HG03354 (cell line): ENCODE measurements at regions not wholly inside any gene's neighbourhood (a gene's known extent, or its start where the extent isn't known, plus 50 kb on each side); places are given as distances from the start of the nearest gene placed in this dataset.

ENCODE experiments used
- ATAC-seq: cut with Tn5 transposase; IDR thresholded peaks from one replicate; pipeline ENCODE4 v1.9.1; 2021; ENCODE audit warnings: mild to moderate bottlenecking; ENCODE audit not compliant: unreplicated experiment, poor library complexity, severe bottlenecking

DNA sequence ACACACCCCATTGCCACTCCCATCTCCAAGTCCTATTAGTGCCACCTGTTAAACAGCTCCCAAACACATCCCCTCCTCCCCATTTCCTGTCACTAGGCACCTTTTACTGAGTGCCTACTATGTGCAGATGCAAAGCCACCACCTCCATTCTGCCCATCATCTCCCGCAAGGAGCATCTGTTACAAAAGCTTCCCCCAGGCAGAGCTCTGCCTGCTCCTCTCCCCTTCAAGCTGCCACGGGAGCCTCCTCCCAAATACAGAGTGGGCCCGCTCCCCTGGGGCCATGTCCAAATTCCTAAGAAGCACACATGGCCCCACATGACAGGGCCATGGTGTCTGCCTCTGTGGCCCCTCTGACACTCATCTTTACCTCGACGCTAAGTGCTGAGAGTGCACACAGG lies 149.7 kb downstream of the OAT start:
- ATAC-seq, result no peak

DNA sequence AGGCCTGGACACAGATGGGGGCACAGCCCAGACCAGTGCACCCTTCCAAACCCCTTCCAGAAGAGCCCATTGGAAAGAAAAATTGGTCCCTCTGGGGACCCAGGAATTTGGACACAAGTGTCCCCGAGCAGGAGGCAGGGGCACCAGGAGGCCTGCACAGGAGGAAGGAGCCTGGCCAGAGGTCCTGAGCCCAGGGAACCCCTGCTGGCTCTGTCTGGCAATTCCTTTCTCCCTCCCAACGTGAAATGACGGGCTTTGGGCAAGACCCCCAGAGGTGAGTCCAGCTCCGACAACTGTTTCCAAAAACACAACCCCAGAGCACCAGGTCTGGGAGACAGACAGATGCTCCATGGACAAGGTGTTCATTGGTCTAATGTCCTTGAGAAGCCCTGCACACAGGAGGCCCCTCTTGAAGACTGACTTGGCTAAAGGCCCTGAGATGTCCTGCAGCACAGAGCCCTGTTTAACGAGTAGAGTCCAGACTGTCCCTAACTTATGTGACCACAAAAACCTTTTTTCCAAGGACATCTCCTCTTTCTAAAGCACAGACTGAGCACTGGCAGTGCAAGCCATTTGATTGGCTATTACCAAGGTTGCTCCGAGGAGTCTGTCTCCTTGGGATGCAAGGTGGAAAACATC lies 150.7 kb downstream of the OAT start:
- ATAC-seq, result no peak

DNA sequence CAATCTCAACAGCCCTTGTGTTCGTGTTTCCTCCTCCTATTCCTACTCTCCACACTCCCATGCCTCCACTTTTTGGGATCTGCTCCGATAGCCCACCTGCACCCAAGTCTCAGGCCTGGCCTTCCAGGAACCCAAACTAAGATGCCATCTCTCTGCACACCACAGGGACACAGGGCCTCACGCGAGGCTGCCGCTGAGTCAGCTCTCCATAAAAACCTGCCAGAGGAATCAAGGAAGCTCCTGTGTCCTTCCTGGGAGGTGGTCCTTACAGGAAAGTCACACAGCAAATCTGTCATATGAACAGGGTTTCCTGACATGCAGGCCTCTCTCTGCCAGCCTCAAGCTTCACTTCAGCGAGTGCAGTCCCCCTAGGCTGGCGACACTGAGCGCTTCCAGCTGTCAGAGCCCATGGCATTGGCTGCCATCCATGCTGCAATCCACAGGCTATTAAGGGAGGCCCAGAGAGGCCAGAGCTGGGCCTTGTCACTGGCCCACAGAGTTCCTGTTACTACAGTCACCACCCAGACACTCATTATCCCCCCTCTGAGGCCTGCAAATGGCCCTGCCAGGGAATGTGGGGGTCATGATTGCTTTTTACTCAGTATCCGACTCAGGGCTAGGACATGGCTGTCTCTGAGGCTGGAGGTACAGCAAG lies 151.4 kb downstream of the OAT start:
- ATAC-seq, result no peak

DNA sequence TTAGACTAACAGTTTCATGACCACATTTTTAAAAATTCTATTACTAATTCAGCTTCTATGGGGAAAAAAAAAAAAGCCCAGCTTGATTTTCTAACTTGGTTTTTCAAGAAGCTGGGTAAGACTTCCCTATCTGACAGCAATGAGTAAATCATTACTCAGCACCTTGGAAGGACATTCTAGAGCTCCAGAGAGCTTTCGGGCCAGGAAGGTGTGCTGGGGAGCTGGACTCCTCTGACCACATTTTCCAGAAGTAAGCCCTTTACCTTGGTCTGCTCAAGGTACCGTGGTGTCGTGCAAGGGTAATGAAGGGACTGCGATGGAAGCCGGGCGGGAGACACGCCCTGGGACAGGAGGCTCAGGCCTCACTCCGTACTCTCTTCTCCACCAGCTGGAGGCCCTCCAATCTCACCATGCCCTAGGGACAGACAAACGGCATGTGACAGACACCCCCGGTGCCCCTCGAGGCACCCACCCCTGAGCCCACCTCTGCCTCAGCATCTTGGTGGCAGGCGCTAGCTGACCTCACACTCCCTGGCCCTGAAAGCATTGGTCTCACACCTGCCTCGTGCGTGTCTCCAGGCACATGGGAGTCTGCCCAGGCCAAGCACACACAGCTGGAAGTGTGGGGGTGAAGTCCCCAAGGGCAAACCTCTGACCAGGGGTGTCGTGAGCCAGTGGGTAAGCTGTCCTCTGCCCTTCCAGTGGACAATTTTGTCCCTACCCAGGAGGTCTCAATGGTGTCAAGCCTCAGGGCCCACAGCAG lies 152.1 kb downstream of the OAT start:
- ATAC-seq, result no peak

DNA sequence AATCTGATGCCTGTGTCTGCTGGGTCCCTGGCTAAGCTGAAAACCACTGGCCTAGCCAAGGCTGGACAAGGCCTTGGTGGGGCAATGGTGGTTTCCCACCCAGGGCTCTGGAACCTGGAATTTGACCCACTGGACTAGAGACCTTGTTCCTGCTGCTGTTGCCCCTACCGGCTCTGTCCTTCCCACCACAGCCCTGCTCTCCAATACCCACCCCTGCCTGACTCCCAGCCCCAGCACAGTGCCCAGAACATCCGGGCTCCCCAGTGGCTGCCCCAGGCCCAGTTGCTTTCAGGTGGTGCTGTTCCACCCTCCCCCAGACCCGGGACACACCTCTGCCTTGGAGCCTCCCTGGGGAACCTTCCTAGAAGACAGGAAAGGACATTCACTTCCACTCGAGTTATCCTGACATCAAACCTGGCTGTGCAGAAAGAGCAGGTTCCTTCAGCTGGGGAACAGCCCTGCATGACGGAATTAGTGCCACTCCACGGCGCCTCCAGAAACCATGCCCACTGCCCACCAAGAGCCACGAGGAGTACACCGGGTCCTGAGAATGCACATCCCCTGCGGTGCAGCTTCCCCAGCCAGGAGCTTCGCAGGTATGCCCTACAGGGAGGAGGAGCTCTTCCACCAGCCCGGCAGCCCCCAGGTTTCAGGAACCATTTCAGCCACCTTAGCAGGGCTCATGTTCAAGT lies 152.8 kb downstream of the OAT start:
- no peak for ATAC-seq

DNA sequence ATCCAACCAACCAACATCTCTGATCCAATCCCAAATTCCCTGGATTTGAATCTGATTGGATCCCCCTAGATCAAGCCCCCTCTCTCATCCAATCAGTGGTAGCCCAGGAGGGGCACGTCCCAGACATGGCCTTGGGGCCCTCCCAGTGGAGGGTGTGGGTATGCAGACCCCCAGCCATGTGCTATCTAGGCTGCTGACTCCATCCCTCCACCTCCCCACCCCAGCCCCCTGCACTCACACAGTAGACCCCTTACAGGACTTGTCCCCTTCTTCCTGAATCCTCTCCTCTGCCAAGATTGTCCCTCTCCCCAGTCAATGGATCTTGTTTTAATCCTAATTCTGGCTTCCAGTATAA lies 153.4 kb downstream of the OAT start:
- ATAC-seq, result no peak

DNA sequence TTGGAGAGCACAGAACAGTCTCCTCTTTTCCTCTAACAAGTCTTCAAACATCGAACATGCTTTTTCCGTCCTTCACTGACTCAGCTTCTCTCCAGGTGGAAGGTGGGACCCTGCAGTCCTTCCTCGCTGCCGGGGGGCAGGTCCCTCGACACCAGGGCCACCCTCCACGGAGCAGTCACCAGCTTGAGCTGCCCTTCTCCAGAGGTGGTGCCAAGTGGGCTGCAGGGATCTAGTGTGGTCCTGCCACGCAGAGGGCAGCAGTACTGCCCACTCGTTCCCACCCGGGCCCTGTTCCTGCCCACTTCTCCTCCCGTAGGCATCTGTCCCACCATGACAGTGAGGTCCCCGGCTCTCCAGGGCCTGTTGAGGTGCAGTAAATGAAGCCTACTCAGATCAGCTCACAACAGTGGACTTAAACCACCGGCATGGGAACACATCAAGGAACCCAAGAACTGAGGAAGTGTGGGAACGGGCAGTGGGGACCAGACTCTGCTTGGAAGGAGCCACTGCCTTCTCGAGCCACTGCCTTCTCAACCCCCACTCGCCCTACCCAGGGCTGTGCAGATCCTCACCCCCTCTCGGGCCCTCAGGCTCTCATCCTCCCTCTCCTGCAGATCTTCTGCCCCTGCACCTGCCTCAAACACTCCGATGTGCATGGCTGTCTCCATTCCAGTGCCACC lies 153.9 kb downstream of the OAT start:
- no peak for ATAC-seq

DNA sequence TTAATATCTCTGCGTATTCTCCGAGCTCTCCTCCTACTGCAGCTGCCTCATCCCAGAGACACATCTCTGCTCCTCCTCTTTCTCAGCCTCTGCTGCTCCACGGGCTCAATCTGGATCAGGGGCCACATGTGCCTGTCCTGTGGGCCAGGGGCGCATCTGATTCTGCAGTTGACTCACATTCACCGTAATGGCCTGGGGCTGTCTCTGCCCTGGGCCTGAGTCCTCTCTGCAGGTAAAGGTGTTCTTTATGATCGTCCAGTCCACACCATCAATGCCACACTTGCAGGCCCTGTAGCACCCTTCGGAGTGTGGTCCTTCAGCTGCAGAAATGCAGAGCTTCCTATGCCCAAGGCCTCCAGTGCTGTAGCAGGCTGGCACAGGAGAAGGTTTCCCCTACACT lies 154.5 kb downstream of the OAT start:
- ATAC-seq, result no peak

DNA sequence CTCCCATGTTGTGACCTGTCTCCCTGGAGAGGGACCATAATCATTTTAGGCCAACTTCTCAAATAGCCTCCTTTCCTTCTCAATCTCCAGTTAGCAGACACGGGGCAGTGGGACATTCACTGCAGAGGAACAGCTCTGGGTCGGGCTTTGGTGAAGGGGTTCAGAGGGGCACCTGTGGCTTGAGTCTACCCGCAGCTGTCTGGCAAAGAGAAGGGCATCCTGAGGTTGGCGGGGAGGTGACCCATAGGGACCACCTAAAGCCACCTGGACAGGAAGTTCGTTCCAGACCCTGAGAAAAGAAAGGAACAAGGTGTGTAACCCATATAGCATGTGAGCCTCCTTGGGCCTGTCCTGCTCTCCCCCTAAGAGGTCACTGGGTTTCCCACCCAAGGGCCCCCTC lies 155.0 kb downstream of the OAT start:
- ATAC-seq, result no peak

DNA sequence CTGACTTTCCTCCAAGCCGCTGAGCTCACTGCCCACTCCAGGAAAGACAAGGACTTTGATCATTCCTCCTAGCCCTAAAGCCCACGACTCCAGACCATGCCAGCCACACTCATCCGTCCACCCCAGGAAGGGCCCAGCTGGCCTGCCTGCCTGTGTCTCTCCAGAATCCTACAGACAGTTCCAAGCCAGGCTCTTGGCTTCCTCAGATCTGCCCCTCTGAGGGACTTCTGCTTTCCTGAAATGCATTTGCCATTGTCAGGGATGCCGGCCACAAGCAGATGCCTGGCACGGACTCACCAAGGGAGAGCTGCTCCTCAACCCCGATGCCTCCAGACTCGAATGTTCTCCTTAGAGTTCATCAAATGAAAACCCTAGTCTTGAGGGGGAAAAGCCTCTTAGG lies 155.8 kb downstream of the OAT start:
- no peak for ATAC-seq

DNA sequence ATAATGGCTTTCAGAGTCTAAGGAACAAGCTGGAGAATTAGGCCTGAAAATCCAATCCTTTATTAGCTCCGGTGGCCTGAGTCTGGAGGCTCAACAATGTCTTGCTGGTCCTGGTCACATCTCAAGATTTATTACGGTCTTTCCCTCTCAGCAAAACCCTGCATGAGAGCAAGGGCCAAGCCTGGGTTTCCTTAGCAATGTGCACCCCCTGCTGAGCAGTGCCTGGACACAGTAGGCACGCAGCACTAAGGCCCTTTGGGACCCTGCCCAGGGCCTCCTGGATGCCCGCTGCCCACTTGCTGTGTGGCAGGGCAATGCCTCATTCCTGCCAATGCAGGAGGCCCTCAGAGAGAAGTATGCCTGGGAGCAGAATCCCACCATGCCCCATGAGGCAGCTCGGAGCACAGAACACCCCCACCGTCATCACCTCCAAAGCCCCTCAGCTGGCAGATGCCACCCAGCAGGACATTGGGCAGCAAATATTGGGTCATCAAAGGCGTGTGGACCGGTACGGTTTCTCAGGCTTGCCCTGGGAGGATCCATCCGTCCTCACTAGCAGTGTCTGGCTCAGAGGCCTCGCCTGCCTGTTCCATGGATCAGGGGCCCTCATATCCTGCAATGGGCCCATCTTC lies 156.4 kb downstream of the OAT start:
- no peak for ATAC-seq

DNA sequence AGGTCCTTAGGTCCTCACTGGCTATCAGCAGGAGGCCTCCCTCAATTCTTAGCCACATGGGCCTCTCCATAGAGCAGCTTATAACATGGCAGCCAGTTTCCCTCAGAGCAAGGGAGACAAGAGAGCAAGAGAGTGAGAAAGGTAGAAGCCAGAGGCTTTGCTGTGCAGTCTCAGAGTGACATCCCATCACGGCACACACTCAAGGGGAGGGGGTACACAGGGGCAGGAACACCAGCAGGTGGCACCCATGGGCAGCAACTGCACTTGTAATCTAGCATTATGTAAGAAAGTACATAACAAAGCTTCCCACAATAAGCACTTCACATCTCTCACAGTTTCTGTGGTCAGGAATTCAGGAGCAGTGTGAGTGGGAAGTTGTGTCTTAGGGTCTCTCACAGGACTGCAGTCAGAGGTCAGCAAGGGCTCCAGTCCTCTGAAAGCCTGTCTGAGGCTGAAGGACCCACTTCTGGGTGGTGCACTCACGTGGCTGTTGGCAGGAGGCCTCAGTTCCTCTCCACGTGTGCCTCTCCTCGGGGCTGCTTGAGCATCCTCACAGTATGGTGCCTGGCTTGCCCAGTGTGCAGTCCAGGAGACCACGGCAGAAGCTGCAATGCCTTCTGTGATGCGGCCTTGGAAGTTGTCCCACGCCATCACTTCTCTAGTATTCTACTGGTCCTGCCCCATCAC lies 159.4 kb downstream of the OAT start:
- ATAC-seq, result no peak

DNA sequence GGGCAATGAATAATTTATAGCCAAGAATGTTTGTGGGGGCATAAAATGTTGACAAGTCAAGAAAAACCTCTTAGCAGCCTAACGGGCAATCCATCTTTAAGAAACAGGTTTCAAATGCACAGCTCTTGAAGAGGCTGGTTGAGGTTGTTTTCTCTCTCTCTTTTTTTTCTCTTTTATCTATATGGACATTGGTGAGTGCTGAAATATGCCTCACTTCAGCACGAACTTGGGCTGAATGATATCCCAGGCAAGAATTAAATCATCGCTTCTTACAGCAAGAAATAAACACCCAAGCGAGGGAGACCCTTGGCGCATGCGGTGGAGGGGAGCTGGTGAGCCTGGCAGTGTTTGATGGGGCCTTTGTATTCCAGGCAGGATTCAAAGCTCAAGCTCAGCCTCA lies 160.9 kb downstream of the OAT start:
- ATAC-seq, result no peak

DNA sequence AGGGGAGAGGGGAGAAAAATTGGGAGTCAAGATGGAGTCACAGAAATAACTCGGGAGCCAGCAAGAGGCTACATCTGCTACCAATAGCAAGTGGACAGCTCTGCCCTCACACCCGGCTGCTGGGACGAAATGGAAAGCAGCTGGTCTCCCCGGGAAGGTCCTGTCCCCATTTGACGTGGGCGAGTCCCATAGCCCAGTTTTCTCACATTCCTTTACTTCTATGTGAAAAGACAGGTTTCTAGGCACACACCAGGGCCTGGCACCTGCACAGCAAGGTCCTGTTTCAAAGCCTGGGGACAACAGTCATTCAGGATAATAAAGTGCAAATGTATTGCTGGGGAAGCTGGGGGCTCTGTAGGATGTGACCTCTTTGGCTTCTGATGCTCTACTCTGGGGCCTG lies 162.6 kb downstream of the OAT start:
- ATAC-seq, result no peak

DNA sequence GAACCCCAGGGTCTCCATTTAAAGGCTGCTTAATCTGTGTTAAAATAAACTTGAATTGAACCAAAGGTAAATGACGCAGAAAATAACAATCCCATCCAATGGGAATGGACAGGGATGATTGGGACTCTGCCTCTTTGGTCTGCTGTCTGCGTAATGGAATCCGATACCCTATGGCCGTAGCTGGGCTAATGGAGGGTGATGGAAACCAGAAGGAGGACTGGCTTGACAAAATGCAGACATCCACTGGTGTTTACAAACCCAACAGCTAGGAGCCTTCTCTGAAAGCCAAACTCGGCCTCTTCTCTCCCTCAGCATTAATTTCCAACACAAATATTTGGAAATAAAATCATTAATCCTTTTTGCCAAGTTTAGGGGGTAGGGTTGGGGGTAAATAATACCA lies 162.2 kb upstream of the CHST15 start:
- ATAC-seq, result no peak

DNA sequence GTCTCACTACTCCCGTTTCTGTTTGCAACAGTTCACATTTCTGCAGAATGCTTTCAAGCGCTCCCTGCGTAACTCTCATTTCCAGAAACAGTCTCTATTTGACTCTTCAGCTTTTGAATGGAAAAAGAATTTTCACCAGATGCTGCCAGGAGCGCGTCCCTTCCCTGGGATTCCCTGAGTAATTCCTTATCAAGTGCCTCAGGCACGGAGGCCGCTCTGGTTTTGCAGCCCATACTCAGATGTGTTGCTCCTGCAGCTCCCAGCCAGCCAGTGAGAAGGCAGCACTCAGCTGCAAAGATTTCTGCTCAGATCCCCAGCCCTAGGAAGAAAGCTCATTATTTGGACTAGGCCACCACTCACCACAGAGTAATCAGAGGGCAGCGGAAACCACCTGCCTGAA lies 161.1 kb upstream of the CHST15 start:
- ATAC-seq, result no peak

DNA sequence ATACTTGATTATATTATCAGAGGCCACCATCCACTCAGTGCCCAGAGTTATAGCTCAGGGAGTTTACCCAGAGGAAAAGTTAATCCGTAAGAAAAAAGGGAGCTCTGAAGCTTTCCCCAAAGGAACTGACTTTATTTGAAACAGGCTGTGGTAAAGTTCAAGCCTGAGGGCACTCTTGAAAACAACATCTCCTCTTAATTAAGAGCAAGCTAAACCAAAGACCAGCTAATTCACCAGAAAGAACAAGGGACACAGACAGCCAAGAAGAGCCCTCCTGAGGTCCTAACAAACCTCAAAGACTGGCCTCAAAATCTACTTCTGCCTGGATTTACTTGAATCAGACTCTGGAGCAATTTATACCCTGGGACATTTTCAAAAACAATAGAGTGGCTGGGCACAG lies 159.6 kb upstream of the CHST15 start:
- no peak for ATAC-seq

DNA sequence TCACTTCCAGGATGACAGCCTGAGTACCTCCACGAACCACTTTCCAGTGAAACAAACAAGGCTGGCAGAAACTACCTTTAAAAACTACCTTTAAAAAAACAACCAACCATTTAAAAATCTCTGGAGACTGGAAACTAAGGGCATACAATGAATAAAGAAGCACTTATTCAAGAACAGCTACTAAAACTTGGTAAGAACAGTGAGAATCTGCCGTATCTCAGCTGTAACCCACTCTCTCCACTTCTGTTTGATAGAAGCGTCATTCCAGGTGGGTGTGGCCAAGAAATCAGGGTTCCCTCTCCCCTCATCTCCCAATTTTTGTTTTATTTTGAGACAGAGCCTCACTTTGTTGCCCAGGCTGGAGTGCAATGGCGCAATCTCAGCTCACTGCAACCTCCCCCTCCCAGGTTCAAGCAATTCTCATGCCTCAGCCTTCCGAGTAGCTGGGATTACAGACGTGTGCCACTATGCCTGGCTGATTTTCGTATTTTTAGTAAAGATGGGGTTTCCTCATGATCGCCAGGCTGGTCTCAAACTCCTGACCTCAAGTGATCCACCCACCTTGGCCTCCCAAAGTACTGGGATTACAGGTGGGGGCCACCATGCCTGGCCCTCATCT lies 158.8 kb upstream of the CHST15 start:
- ATAC-seq, result no peak
